Astrocyte of the spinal cord (primary cell): ENCODE measurements at regions not wholly inside any gene's neighbourhood (a gene's known extent, or its start where the extent isn't known, plus 50 kb on each side); places are given as distances from the start of the nearest gene placed in this dataset.
A peak's percentile ranks its signal among the peaks of the same experiment; 100 is the strongest.

ENCODE experiments used
- DNase-seq: peaks from one replicate; pipeline ENCODE4 v3.0.0; 2011; ENCODE audit warnings: low read depth, low spot score
- H3K4me3 ChIP-seq: 2 replicates; pipeline ENCODE4 v1.5.1; 2011; ENCODE audit warnings: low read depth, mild to moderate bottlenecking, low read length, moderate library complexity
- in situ Hi-C: cut with HindIII; loops from 2 replicates; pipeline ENCODE4 v1.10.0; 2017; ENCODE audit warnings: low sequenced_read_pairs
- TF ChIP-seq, protein P1 (sequence below): IDR thresholded peaks from 2 replicates; pipeline ENCODE4 v1.5.1; 2012; ENCODE audit warnings: low read depth, mild to moderate bottlenecking, low read length, inconsistent platforms

DNA sequence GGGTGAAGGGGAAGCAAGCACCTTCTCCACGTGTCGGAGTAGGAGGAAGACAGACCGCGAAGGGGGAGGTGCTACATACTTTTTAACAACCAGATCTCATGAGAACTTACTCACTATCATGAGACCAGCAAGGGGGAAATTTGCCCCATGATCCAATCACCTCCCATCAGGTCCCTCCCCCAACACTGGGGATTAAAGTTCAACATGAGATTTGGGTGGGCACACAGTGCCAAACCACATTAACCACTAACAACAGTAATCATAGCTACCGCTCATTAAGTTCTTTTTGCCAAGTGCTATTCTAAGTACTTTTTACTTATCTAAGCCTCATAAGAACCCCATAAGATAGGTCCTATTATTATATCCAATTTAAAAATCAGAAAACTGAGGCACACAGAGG is 450.5 kb upstream of the DDI1 start:
- H3K4me3 ChIP-seq: no peak overlapping the region
- no peak for DNase-seq
- in situ Hi-C loops: no loop called here
- TF ChIP-seq, protein P1, sequence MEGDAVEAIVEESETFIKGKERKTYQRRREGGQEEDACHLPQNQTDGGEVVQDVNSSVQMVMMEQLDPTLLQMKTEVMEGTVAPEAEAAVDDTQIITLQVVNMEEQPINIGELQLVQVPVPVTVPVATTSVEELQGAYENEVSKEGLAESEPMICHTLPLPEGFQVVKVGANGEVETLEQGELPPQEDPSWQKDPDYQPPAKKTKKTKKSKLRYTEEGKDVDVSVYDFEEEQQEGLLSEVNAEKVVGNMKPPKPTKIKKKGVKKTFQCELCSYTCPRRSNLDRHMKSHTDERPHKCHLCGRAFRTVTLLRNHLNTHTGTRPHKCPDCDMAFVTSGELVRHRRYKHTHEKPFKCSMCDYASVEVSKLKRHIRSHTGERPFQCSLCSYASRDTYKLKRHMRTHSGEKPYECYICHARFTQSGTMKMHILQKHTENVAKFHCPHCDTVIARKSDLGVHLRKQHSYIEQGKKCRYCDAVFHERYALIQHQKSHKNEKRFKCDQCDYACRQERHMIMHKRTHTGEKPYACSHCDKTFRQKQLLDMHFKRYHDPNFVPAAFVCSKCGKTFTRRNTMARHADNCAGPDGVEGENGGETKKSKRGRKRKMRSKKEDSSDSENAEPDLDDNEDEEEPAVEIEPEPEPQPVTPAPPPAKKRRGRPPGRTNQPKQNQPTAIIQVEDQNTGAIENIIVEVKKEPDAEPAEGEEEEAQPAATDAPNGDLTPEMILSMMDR: no peak

DNA sequence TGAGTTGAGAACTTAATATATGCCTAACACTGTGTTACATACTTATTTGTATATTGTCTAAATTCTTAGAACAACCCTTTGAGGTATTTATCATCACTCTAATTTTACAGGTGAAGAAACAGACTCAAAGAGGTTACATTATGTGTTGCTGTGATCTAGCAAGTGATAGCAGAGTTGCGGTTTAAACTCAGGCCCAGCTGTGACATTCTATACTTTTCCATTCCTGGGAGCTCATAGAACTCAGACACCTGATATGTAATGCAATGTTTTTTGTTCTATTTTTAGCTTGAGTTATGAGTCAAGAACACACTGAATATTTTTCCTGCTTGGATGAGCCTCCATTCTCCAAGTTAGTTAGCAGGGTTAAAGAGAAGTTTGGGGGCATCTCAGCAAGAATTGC is 449.7 kb upstream of the DDI1 start:
- no peak overlapping the region for H3K4me3 ChIP-seq
- peak; percentile 35 for DNase-seq
- in situ Hi-C loops: no loop called here
- TF ChIP-seq, protein P1: no peak

DNA sequence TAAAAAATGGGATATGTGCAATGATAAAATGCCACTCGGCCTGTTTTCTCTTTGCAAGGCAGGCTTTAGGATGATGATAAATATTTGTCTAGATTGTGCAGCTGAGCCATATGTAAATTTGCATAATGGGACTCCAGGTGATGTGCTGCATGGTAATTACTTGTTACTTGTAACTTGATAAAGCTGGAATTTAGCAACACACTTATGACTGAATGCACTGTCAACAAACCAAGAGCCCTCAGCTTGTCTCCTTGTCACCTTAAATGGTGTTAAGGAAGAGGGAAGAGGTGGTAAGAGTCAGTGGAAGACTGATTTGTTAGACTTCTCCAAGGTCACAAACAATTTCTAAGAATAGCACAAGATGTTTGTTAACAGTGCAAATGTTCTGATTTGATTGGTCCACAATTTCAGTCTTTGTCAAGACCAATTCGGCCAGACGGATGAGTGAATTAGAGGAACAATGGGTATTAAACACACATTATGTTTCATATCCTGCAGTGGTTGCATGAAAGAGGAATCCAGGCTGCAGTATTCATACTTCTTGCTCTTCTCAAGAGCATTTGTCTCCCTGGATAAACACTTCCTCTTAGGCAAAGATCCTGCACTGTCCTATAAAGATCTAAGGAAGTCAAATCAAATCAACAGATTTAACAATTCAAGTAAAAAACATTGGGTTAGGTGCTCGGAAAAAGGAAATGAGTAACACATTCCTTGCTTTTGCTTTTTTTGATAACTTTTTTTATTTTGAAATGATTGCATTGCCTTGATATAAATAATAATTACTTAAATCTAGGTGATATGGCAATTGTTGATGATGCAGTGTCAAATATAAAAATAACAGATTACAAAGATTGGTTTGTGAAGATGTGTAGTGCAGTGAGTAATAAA is 448.3 kb upstream of the DDI1 start:
- in situ Hi-C loops: no loop called here
- TF ChIP-seq, protein P1: no peak

DNA sequence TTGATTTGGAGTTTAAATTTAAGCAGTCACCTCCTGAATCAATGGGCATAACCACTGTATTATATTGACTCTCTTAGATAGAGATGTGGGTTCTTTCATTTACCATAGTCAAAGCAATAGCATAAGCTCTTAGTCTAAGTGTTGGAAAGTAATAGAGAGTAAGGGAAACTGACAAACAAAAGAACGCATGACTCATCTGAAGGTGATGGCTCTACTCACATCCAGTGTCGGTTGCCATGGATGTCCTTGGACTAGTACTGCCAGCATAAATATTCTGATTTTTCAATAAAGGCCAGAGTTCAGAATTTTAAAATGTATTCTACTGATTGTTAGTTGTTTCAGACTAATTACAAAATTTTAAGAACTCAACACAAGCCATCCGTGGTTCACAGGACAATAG is 444.9 kb upstream of the DDI1 start:
- H3K4me3 ChIP-seq: no peak overlapping the region
- TF ChIP-seq, protein P1: no peak
- DNase-seq: no peak
- in situ Hi-C loops: no loop called here

More for the DNA sequence above, 448.3 kb upstream of the DDI1 start:
- H3K4me3 ChIP-seq: no peak overlapping the region
- no peak for DNase-seq

DNA sequence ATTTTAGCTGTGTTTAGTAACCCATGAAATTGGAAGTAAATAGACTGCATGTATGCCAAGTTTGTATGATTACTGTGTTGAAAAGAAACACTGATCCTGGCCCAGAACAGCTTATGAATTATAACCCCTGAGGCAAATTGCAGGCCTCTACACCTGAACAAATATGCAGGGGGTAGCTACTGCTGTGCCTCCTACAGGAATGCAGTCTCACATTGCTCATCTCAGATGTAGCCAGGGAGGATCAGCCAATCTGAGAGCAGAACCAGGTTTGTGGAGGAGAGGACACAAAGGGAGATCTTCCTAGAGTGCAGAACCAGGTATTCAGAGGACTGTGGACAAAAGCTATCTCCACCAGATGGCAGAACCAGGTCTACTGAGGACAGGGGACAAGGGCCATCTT is 442.2 kb upstream of the DDI1 start:
- TF ChIP-seq, protein P1: no peak
- no peak overlapping the region for H3K4me3 ChIP-seq
- DNase-seq: no peak
- in situ Hi-C loops: no loop called here

DNA sequence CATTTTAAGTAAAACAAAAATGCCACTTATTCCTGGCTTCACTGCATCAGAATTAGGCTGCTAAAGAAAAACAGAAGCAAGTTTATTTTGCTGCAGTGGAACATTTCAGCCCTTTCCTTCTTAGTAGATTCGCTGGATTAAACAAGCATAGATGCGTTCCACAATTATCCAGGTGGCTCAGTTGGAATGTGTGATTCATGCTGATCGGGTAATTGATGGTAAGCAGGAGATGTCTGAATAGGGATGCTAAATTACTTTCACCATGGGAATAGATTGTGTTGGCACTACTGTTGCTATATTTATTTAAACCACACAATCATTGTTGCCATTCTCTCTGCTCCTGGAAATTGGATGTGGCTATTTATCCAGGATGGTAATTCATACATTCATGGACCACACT is 440.1 kb upstream of the DDI1 start:
- in situ Hi-C loops: no loop called here
- no peak for DNase-seq
- no peak overlapping the region for H3K4me3 ChIP-seq
- TF ChIP-seq, protein P1: no peak
